Heart right ventricle (tissue), 16 donors: ENCODE measurements at regions not wholly inside any gene's neighbourhood (a gene's known extent, or its start where the extent isn't known, plus 50 kb on each side); places are given as distances from the start of the nearest gene placed in this dataset.
"Not testable (repeated sequence)": the region's sequence is repeated elsewhere in the genome, so short reads cannot be mapped to it uniquely, and the experiment has no call there.

Source experiments
- ATAC-seq, 8 donors: fragments of 200-7000 bp; cut with Tn5 transposase; one replicate each; pipeline ENCODE4 v1.9.1; 2020; ENCODE audit warnings: mild to moderate bottlenecking in 8 of 8, moderate library complexity in 8 of 8, moderate number of reproducible peaks in 1 of 8
- DNase-seq, 2 donors: peaks; one replicate each; pipeline ENCODE4 v3.0.0-alpha.2; 2020
- H3K27ac ChIP-seq, 10 donors: fragments of 200-600 bp; sonication (generic) in 2 of 10; one replicate each; pipeline versions ENCODE4 v1.5.0 to v1.8.0; 2020 to 2022; ENCODE audit warnings: mild to moderate bottlenecking in 3 of 10
- H3K27me3 ChIP-seq, 7 donors: fragments of 200-600 bp; one replicate each; pipeline ENCODE4 v1.8.0; 2021 to 2022; ENCODE audit warnings: mild to moderate bottlenecking in 2 of 7
- H3K36me3 ChIP-seq, 9 donors: fragments of 200-600 bp; sonication (generic) in 1 of 9; one replicate each; pipeline versions ENCODE4 v1.5.0 to v1.8.0; 2020 to 2022; ENCODE audit warnings: mild to moderate bottlenecking in 2 of 9
- H3K4me1 ChIP-seq, 9 donors: fragments of 200-600 bp; sonication (generic) in 1 of 9; one replicate each; pipeline versions ENCODE4 v1.5.0 to v1.8.0; 2020 to 2022; ENCODE audit warnings: mild to moderate bottlenecking in 4 of 9
- H3K4me3 ChIP-seq, 10 donors: fragments of 200-600 bp; sonication (generic) in 2 of 10; one replicate each; pipeline versions ENCODE4 v1.5.0 to v1.8.0; 2020 to 2022; ENCODE audit warnings: mild to moderate bottlenecking in 7 of 10, moderate library complexity in 2 of 10
- H3K9me3 ChIP-seq, 11 donors: fragments of 200-600 bp in 10 of 11; sonication (generic) in 2 of 11; one replicate each; pipeline versions ENCODE4 v1.5.0 to v1.8.0; 2013 to 2022; ENCODE audit warnings: mild to moderate bottlenecking in 2 of 11, control low read depth in 1 of 11, moderate library complexity in 1 of 11
- whole genome bisulfite sequencing, 2 donors: extraction: QIAGEN DNeasy Blood & Tissue Kit; methylation state at CpG; one replicate each; pipeline ENCODE4 v1.1.7; 2013; ENCODE audit warnings: inconsistent platforms in 1 of 2; 5-methylcytosine and 5-hydroxymethylcytosine counted together
- intact Hi-C, 10 donors: fragments of 100-400 bp; cut with DNase I; formaldehyde crosslinking; loops; one replicate each; pipeline versions ENCODE4 v1.11.1 to v1.14.2; 2022
- donor health status: Arrhythmogenic right ventricular cardiomyopathy.
- donor health status: ischemic (EF 13 %, LVEDD 7.1; RV severe dilation, severe dysfunction).
- donor health status: healthy with polysubstance abuse.
- donor health status: DM: no; HTN: yes; CAD: no.
- donor health status: DM: no; HTN: no; CAD: no.
- donor health status: ischemic (EF 25% LVEDD 6.9; RV normal size, moderate dysfunction).
- donor health status: ischemic (EF 25% LVEDD 5.7; RV mildly dilated, moderate dysfunction).
- donor health status: healthy.
- donor health status: DM: yes; HTN: yes; CAD: no.
- donor health status: Ischemic cardiomyopathy.
- donor health status: ischemic (EF 35%, LVEDD 5.7; RV mildly dilated, moderate dysfunction).
- donor health status: nonischemic (EF 11% LVEDD 7.7; RV severe dilation, severe dysfunction).
- donor health status: DM: yes; HTN: yes; CAD: no.
- donor health status: PGD.
- donor health status: ischemic (EF 29% LVEDD 5.4; RV normal size, mild dysfunction).
- donor health status: nonischemic (EF 23%, LVEDD 6.1; RV moderate dilation, normal function).

GRCh38 chr7:76683631-76684030 is 56.6 kb upstream of the POMZP3 start:
- ATAC-seq, H3K36me3 ChIP-seq, DNase-seq, H3K9me3 ChIP-seq, intact Hi-C loops, H3K4me3 ChIP-seq, H3K27ac ChIP-seq, H3K4me1 ChIP-seq, H3K27me3 ChIP-seq: not testable (repeated sequence)
- 91 to 93% methylated on average over 1 of the region's 1 CpG for WGBS, 2 donors

DNA sequence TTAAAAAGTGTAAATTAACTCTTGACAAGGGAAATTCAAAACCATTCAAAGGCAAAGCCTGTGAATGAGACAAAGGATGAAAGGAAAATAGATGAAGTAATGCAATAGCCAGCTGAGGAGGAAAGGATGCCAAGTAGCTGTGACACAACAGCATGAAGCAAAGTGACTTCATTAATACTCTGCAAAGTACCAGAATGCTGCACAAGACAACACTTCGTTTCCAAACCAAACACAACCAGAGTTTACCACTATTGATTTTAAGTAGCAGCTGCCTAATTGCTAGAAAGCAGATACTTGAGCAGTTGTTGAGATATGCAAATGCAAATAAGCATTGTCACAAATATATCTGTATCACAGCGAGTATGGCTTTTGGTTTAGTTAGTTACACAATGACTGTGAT is 54.7 kb upstream of the POMZP3 start:
- H3K27me3 ChIP-seq, intact Hi-C loops, H3K4me3 ChIP-seq, H3K4me1 ChIP-seq, H3K27ac ChIP-seq, H3K9me3 ChIP-seq, ATAC-seq, H3K36me3 ChIP-seq, DNase-seq: not testable (repeated sequence)
- 58 to 64% methylated on average over 2 of the region's 2 CpGs for WGBS, 2 donors

GRCh38 chr7:76679174-76679573 is 52.1 kb upstream of the POMZP3 start:
- 69 to 70% methylated on average over 2 of the region's 2 CpGs for WGBS, 2 donors
- H3K36me3 ChIP-seq, H3K27ac ChIP-seq, intact Hi-C loops, H3K4me1 ChIP-seq, H3K27me3 ChIP-seq, DNase-seq, H3K9me3 ChIP-seq, ATAC-seq, H3K4me3 ChIP-seq: not testable (repeated sequence)

GRCh38 chr7:76678500-76678899 is 51.4 kb upstream of the POMZP3 start:
- H3K27me3 ChIP-seq, H3K4me1 ChIP-seq, H3K9me3 ChIP-seq, intact Hi-C loops, H3K4me3 ChIP-seq, ATAC-seq, DNase-seq, H3K36me3 ChIP-seq, H3K27ac ChIP-seq: not testable (repeated sequence)
- WGBS, 2 donors: 88 to 91% methylated on average over 4 of the region's 4 CpGs

- H3K9me3 ChIP-seq, H3K27ac ChIP-seq, intact Hi-C loops, DNase-seq, H3K27me3 ChIP-seq, H3K4me1 ChIP-seq, H3K4me3 ChIP-seq, H3K36me3 ChIP-seq, ATAC-seq: not testable (repeated sequence)
- 76 to 88% methylated on average over 1 of the region's 1 CpG for WGBS, 2 donors
These were observed 49.8 kb upstream of the POMZP3 start for GRCh38 chr7:76676890-76677289.
